ENCODE measurements at regions not wholly inside any gene's neighbourhood (a gene's known extent, or its start where the extent isn't known, plus 50 kb on each side); places are given as distances from the start of the nearest gene placed in this dataset.

DNA sequence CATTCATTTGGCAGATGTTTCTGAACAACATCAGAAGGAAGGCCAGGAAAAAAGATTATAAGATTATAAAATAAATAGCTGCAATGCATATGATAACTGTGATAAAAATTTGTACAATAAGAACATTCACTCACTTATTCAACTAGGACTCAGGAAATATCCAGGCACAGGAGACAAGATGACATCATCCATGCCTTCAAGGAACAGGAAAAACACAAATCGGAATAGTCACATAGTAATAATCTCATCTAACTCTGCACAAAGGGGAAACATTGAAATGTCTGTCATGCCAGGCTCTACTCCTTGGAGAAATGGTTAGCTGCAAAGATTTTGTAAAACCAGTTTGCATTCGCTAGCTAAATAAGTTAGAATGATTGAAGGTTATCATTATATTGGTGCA, 233.5 kb upstream of the AGTR1 start:
- H3K36me3 ChIP-seq (ENCODE audit: control insufficient read depth, low read depth, low read length) = no peaks in the 10 kb centered on the region
- no peak overlapping the region for H3K9ac ChIP-seq (ENCODE audit: low read length)
- H3K9me3 ChIP-seq (ENCODE audit: control insufficient read depth, low read depth, low read length) = peaks cover 1% of the 10 kb centered on the region
- H3K4me3 ChIP-seq (ENCODE audit: low read length) = no peak overlapping the region
- H3K4me1 ChIP-seq (ENCODE audit: control insufficient read depth, low read depth, low read length) = peaks cover 9% of the 10 kb centered on the region
- H3K27me3 ChIP-seq (ENCODE audit: control insufficient read depth, insufficient read depth, low read length) = no peaks in the 10 kb centered on the region
- H3K27ac ChIP-seq (ENCODE audit: low read length) = no peak overlapping the region

- Histone ChIP-seq H3K9ac (ENCODE audit: low read length) (no peak overlapping the region), H3K36me3 (ENCODE audit: control insufficient read depth, low read depth, low read length) (no peaks in the 10 kb centered on the region), H3K4me1 (ENCODE audit: control insufficient read depth, low read depth, low read length) (peaks cover 9% of the 10 kb centered on the region), H3K4me3 (ENCODE audit: low read length) (no peak overlapping the region), H3K27me3 (ENCODE audit: control insufficient read depth, insufficient read depth, low read length) (no peaks in the 10 kb centered on the region), H3K9me3 (ENCODE audit: control insufficient read depth, low read depth, low read length) (no peaks in the 10 kb centered on the region), H3K27ac (ENCODE audit: low read length) (no peak overlapping the region)
Observed at GRCh38 chr3:148466143-148466542, 231.6 kb upstream of the AGTR1 start.

DNA sequence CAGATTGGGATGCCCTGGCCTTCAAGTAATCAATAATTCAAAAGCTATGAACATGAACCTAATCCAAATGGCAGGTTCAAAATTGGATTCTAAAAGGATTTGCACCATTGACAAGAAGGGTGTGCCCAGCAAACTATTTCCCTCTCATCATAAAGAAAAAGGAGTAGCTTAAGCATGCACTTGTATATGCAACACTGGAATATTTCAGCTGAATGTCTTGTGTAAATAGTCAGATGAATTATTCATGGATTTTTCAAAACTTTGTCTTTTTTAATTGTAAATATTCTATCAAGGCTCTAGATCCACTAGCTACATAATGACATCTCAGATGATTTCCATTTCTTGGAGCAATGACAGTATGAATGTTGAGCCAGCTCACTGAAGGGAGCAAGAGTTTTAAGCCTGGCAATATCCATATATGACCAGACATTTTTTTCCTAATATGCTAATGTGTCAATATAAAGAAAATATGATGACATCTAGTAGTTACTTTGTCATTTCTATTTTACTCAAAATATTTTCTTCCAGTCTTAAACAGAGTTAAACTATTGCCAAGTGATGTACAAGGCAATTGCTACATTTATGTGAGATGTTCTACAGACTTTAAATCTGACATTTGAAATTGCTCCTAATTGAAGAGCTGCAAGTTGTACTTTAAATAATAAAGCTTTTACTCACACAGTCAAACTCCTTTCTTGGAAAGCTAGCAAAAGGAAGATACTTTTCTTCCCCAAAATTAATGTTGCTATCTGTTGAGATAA, 230.5 kb upstream of the AGTR1 start:
- Histone ChIP-seq H3K27me3 (ENCODE audit: control insufficient read depth, insufficient read depth, low read length) (no peaks in the 10 kb centered on the region), H3K9me3 (ENCODE audit: control insufficient read depth, low read depth, low read length) (no peaks in the 10 kb centered on the region), H3K9ac (ENCODE audit: low read length) (no peak overlapping the region), H3K4me1 (ENCODE audit: control insufficient read depth, low read depth, low read length) (peaks cover 9% of the 10 kb centered on the region), H3K4me3 (ENCODE audit: low read length) (no peak overlapping the region), H3K36me3 (ENCODE audit: control insufficient read depth, low read depth, low read length) (no peaks in the 10 kb centered on the region), H3K27ac (ENCODE audit: low read length) (no peak overlapping the region)

- Histone ChIP-seq H3K4me1 (ENCODE audit: control insufficient read depth, low read depth, low read length) (no peaks in the 10 kb centered on the region), H3K9me3 (ENCODE audit: control insufficient read depth, low read depth, low read length) (no peaks in the 10 kb centered on the region), H3K9ac (ENCODE audit: low read length) (no peak overlapping the region), H3K4me3 (ENCODE audit: low read length) (no peak overlapping the region), H3K27me3 (ENCODE audit: control insufficient read depth, insufficient read depth, low read length) (no peaks in the 10 kb centered on the region), H3K36me3 (ENCODE audit: control insufficient read depth, low read depth, low read length) (no peaks in the 10 kb centered on the region), H3K27ac (ENCODE audit: low read length) (no peak overlapping the region)
Observed at GRCh38 chr3:148477375-148477774, 220.3 kb upstream of the AGTR1 start.

DNA sequence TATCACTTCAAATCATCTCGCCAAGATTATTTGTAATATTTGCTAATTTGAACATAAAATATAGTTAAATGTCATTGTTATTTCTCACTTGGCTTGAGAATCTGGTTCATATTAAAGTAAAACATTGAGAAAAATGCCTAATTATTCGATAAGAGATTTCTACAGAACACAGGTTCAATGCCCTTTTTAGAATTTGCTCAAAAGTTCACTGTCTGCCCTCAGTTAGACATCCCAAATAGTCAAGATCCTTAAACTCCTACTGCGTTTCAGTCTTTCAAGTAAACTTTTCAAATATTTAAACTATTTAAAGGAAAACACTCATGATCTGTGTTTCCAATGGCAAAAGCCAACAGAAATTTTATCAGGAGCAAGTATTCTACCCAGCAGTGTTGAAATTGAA, 204.1 kb upstream of the AGTR1 start:
- no peak overlapping the region for H3K4me3 ChIP-seq (ENCODE audit: low read length)
- H3K9ac ChIP-seq (ENCODE audit: low read length) = no peak overlapping the region
- H3K27ac ChIP-seq (ENCODE audit: low read length) = no peak overlapping the region
- no peaks in the 10 kb centered on the region for H3K27me3 ChIP-seq (ENCODE audit: control insufficient read depth, insufficient read depth, low read length)
- H3K9me3 ChIP-seq (ENCODE audit: control insufficient read depth, low read depth, low read length) = no peaks in the 10 kb centered on the region
- H3K4me1 ChIP-seq (ENCODE audit: control insufficient read depth, low read depth, low read length) = no peaks in the 10 kb centered on the region
- H3K36me3 ChIP-seq (ENCODE audit: control insufficient read depth, low read depth, low read length) = no peaks in the 10 kb centered on the region

DNA sequence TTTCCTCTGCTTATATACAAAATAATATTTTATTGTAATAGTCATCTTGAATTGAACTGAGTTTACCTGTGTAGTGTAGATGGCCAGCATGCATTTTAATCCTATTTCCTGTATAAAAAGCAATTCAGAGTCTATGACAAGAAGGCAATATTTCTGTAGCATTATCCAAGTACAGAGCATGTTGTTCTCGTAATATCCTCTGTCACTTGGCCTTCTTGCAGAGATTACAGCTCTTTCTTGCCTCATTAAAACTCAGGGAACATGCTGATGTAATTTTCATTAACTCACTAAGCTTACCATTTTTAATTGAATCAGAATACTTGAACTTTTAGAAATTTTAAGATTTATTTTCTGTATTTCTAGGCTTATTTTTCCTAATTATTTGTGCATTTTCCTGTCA, 203.3 kb upstream of the AGTR1 start:
- H3K9me3 ChIP-seq (ENCODE audit: control insufficient read depth, low read depth, low read length) = no peaks in the 10 kb centered on the region
- H3K27ac ChIP-seq (ENCODE audit: low read length) = no peak overlapping the region
- no peaks in the 10 kb centered on the region for H3K4me1 ChIP-seq (ENCODE audit: control insufficient read depth, low read depth, low read length)

GRCh38 chr3:148500881-148501280, 196.8 kb upstream of the AGTR1 start:
- Histone ChIP-seq H3K27ac (ENCODE audit: low read length) (no peak overlapping the region), H3K4me3 (ENCODE audit: low read length) (no peak overlapping the region)

More for the DNA sequence above, 203.3 kb upstream of the AGTR1 start:
- no peak overlapping the region for H3K9ac ChIP-seq (ENCODE audit: low read length)
- H3K36me3 ChIP-seq (ENCODE audit: control insufficient read depth, low read depth, low read length) = no peaks in the 10 kb centered on the region
- no peaks in the 10 kb centered on the region for H3K27me3 ChIP-seq (ENCODE audit: control insufficient read depth, insufficient read depth, low read length)
- H3K4me3 ChIP-seq (ENCODE audit: low read length) = no peak overlapping the region

DNA sequence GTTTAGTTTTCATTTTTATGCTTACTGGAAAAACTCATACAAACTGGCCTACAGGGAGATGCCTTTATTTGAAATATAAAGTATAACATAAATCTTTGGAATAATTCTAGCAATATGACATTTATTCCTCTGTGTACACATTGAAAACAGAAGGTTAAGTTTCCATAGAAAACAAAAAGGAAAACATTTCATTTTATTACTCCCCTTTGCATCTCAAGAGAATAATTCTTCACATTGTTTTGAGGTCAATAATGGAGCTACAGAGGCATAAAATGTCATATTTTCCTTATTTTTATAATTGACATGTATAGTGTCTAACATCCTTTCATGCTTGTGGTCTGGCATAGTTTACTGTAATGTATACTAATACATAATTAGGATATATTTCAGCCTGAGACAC, 187.6 kb upstream of the AGTR1 start:
- Histone ChIP-seq H3K4me1 (ENCODE audit: control insufficient read depth, low read depth, low read length) (no peaks in the 10 kb centered on the region), H3K36me3 (ENCODE audit: control insufficient read depth, low read depth, low read length) (no peaks in the 10 kb centered on the region), H3K27me3 (ENCODE audit: control insufficient read depth, insufficient read depth, low read length) (no peaks in the 10 kb centered on the region), H3K9me3 (ENCODE audit: control insufficient read depth, low read depth, low read length) (no peaks in the 10 kb centered on the region), H3K4me3 (ENCODE audit: low read length) (no peak overlapping the region), H3K27ac (ENCODE audit: low read length) (no peak overlapping the region), H3K9ac (ENCODE audit: low read length) (no peak overlapping the region)

More at GRCh38 chr3:148500881-148501280, 196.8 kb upstream of the AGTR1 start:
- H3K4me1 ChIP-seq (ENCODE audit: control insufficient read depth, low read depth, low read length) = no peaks in the 10 kb centered on the region
- no peaks in the 10 kb centered on the region for H3K27me3 ChIP-seq (ENCODE audit: control insufficient read depth, insufficient read depth, low read length)
- H3K9me3 ChIP-seq (ENCODE audit: control insufficient read depth, low read depth, low read length) = no peaks in the 10 kb centered on the region
- no peak overlapping the region for H3K9ac ChIP-seq (ENCODE audit: low read length)
- H3K36me3 ChIP-seq (ENCODE audit: control insufficient read depth, low read depth, low read length) = no peaks in the 10 kb centered on the region

DNA sequence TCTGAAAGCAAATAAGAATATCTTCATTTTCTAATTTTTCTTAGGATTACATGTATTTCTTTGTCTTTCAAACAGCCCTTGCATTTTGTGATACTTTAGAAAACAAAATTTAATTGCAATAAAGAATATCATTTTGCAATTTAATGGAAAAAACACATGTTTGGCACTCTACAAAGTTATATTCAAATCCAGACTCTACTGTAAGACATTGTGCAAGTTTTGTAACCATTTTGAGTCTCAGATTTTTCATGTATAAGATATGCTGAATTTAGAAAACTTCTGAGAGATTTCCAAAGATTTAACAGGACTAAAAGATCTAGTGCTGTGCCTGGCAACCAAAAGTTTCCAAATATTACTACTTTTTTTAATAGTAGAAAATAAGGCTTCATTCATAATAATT, 187.1 kb upstream of the AGTR1 start:
- Histone ChIP-seq H3K4me1 (ENCODE audit: control insufficient read depth, low read depth, low read length) (no peaks in the 10 kb centered on the region), H3K27ac (ENCODE audit: low read length) (no peak overlapping the region), H3K4me3 (ENCODE audit: low read length) (no peak overlapping the region), H3K9ac (ENCODE audit: low read length) (no peak overlapping the region), H3K9me3 (ENCODE audit: control insufficient read depth, low read depth, low read length) (no peaks in the 10 kb centered on the region), H3K27me3 (ENCODE audit: control insufficient read depth, insufficient read depth, low read length) (no peaks in the 10 kb centered on the region), H3K36me3 (ENCODE audit: control insufficient read depth, low read depth, low read length) (no peaks in the 10 kb centered on the region)

DNA sequence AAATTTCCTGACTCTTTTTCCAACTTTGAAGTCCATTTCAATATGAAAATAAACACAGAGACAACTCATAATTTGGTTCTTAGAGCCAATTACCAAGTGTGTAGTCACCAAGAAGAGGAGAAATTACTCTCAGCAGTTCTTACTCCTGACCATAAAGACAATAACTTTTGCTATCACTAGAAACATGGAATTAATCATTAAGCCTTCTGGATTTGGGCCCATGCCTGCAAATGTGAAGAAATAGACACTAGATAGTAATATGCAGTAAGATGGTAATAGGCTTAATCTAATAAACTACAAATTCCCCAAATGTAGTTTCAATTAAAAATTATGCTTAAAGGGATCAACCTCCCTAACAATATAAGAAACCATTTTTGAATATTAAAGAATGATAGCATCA, 185.1 kb upstream of the AGTR1 start:
- H3K4me3 ChIP-seq (ENCODE audit: low read length) = no peak overlapping the region
- no peak overlapping the region for H3K27ac ChIP-seq (ENCODE audit: low read length)
- H3K36me3 ChIP-seq (ENCODE audit: control insufficient read depth, low read depth, low read length) = no peaks in the 10 kb centered on the region

GRCh38 chr3:148513096-148513543, 184.6 kb upstream of the AGTR1 start:
- Histone ChIP-seq H3K9me3 (ENCODE audit: control insufficient read depth, low read depth, low read length) (no peaks in the 10 kb centered on the region), H3K4me1 (ENCODE audit: control insufficient read depth, low read depth, low read length) (no peaks in the 10 kb centered on the region), H3K27me3 (ENCODE audit: control insufficient read depth, insufficient read depth, low read length) (no peaks in the 10 kb centered on the region), H3K36me3 (ENCODE audit: control insufficient read depth, low read depth, low read length) (no peaks in the 10 kb centered on the region), H3K4me3 (ENCODE audit: low read length) (no peak overlapping the region), H3K9ac (ENCODE audit: low read length) (no peak overlapping the region), H3K27ac (ENCODE audit: low read length) (no peak overlapping the region)

More for the DNA sequence above, 185.1 kb upstream of the AGTR1 start:
- Histone ChIP-seq H3K27me3 (ENCODE audit: control insufficient read depth, insufficient read depth, low read length) (no peaks in the 10 kb centered on the region), H3K4me1 (ENCODE audit: control insufficient read depth, low read depth, low read length) (no peaks in the 10 kb centered on the region), H3K9ac (ENCODE audit: low read length) (no peak overlapping the region), H3K9me3 (ENCODE audit: control insufficient read depth, low read depth, low read length) (no peaks in the 10 kb centered on the region)

- H3K27me3 ChIP-seq (ENCODE audit: control insufficient read depth, insufficient read depth, low read length) = no peaks in the 10 kb centered on the region
- H3K4me1 ChIP-seq (ENCODE audit: control insufficient read depth, low read depth, low read length) = no peaks in the 10 kb centered on the region
- H3K4me3 ChIP-seq (ENCODE audit: low read length) = no peak overlapping the region
- no peaks in the 10 kb centered on the region for H3K36me3 ChIP-seq (ENCODE audit: control insufficient read depth, low read depth, low read length)
- H3K9ac ChIP-seq (ENCODE audit: low read length) = no peak overlapping the region
- H3K27ac ChIP-seq (ENCODE audit: low read length) = no peak overlapping the region
- H3K9me3 ChIP-seq (ENCODE audit: control insufficient read depth, low read depth, low read length) = no peaks in the 10 kb centered on the region
Observed at GRCh38 chr3:148518520-148518919, 179.2 kb upstream of the AGTR1 start.

Measured in iPS-18a (cell line).